GM19240 (cell line): ENCODE measurements at regions not wholly inside any gene's neighbourhood (a gene's known extent, or its start where the extent isn't known, plus 50 kb on each side); places are given as distances from the start of the nearest gene placed in this dataset.
"Not testable (repeated sequence)": the region's sequence is repeated elsewhere in the genome, so short reads cannot be mapped to it uniquely, and the experiment has no call there.

Source experiments
- DNase-seq: peaks from one replicate; pipeline ENCODE4 v3.0.0; 2011; ENCODE audit warnings: low spot score; ENCODE audit not compliant: insufficient read length

DNA sequence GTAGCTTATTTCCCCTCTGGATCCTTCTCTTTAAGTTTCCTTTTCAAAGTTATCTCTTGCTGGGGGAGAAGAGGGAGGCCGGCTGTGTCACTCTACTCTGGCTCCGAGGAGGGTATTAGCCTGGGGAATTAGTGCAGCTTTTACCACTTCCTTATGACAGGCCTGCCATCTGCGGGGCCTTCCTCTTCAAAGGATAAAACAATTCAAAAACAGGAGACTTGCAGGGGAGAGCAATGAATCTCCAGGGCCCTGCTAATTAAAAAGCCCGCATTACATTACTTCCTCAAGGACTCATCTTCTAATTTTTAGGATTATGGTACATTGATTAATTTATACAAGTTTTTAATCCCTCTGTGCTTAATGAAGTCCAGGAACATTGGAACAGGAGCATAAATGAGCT lies 190.9 kb upstream of the CDH5 start:
- DNase-seq = no peak

DNA sequence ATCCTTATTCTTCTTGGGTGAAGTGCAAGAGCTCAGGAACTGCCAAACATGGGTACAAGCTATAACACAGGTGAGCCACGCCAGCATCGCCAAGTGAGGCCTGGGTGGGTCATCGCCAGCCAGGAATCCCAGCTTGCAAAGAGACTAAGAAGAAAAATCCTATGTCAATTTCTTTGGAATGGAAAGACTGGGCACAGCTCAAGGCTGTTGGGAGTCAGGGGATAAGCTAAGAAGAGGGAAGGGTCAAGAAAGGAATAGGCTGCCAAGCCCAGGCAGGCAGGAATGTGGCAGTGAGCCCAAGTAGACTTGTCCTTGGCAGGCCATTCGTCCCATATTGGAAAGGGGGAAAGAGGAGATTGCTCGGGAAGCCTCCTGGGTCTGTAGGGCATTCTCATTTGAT lies 191.4 kb upstream of the CDH5 start:
- no peak for DNase-seq

DNA sequence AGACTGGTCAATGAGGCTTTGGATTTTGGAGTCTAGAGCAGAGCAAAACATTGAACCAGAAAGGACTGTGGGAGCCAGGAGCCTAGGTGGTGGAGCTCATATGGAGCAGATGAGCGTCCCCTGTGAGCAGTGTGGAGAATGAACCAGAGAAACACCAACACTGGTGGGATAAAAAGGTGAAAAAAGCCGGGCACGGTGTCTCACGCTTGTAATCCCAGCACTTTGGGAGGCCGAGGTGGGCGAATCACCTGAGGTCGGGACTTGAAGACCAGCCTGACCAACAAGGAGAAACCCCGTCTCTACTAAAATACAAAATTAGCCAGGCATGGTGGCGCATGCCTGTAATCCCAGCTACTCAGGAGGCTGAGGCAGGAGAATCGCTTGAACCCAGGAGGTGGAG lies 192.7 kb upstream of the CDH5 start:
- not testable (repeated sequence) for DNase-seq

DNA sequence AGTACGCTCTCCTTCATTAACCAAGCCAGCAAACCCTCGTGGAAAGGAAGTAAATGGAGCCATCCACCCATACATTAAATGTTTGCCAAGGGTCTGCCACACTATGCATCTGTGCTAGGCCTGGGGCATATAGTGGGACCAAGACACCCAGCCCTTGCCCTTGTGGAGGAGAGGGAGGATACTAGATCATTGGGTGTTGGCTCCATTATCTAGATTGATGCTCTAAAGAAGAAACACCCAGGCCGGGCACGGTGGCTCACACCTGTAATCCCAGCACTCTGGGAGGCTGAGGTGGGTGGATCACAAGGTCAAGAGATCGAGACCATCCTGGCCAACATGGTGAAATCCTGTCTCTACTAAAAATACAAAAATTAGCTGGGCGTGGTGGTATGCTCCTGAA lies 193.3 kb upstream of the CDH5 start:
- not testable (repeated sequence) for DNase-seq

DNA sequence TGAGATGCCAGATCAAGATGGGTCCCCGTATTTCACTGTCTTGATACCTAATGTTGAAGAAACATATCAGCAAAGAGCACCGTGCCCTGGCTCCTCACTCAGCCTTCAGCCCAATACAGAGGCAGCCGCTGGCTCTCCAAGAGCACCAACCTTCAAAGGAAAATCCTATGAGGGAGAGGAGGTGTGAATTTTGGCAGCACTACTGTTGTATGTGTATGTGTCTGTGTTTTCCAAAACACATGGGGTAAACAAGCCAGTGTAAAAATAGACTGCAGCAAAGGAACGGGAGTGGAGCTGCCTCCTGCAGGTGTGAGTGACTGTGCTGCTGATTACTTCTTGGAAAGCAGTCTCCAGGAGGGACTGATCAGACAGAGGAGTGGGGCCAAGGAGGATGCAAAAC lies 194.0 kb upstream of the CDH5 start:
- DNase-seq = no peak

DNA sequence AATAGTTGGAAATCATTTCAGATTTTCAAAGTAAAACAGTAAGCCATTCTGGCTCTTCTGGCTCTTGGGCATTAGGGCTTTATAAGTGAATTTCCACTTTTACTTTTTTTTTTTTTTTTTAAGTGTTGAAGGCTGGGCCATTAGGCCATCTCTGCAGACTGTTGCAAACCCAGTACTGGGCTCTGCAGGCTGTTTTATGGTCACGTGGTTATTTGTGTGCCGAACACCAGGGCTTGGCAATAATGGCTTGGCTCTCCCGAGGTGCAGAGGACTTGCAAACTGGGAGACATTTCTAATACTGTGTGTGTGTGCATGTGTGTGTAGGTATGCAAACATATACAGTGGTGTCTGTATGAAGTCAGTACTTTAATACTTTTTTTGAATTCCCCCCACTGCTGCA lies 194.9 kb upstream of the CDH5 start:
- no peak for DNase-seq

DNA sequence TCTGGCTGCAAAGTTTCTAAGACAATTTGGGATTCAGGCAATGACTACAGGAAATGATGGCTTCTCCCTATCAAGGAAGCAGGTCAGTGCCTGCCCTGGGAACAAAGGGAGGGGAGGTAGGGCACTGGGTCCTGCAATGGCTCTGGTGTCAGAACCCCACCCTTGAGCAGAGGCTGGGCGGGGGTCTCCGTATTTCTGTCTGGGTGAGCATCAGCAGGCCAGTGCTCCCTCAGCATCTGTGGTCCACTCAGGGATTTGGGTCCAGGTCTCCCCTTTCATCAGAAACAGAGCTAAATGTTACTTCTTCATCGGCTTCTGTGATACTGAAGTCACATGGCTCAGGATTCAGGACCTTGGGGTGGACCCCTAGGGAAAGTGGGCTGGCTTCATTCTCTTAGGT lies 195.5 kb upstream of the CDH5 start:
- no peak for DNase-seq

DNA sequence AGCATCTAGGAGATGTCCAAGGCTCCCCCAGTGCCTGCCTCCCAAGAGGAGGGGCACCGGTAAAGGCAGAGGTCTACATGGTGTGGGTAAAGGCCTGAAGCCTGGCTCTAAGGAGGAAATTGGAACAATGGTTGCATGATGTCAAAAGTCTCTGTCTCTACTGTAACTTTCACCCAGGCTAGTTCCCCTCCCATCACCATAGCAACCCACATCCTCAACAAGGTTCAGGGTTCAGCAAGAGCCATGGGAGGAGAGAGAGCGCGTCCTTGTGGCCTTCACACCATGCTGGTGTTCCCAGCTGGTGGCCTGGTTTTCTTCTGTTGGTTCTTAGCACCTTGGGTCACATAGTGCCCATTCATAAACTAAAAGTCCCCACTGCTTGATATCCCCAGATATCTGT lies 196.7 kb upstream of the CDH5 start:
- no peak for DNase-seq

DNA sequence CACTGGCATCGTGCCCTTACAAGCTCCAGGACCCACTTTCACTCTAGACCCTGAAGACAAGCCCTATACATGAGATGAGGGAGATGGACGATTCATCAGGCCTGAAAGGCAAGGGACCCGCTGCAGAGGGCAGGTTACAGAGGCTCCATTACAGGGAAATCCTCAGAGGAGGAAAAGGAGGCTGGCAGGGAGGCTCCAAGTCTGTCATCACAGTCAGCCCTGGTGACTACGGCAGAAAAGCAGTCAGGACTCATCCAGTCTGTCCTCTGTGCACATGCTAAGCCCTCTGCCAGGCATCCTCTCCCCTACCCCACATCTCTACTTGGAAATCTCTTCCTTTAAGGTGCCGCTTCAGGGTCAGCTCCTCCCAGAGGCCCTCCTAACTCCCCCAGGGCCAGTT lies 197.7 kb upstream of the CDH5 start:
- DNase-seq = no peak

DNA sequence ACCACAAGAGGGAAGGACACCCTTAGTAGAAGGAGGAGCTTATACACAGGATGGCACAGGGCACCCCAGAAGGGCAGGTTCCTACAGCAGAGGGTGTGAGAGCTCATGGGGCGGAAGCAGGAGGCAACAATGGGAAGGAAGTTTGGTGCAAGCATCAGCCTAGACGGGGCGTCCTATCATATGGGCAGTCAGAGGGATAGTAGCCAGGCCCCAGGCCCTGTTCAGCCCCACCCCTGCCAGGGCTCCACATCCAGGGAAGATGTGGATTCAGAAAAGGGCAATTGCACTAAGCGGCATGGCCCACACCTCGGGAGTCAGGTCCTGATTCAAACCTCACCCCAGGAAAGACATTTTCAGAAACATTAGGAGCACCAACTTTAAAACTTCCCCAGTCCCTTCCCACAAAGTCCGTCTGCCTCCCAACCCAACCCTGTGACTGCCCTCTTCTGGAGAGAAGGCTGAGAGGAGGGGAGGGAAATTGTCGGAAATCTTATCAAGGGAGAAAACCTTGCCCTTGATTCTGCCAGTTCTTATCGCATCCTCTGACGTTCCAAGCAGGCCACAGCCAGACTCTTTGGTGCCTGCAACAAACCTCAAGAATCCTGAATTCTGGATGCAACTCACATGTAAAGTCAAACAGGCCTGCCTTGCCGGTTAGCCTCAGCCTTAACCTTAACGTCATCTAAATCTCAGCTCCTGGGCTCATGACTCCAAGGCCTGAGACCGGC lies 198.8 kb upstream of the CDH5 start:
- no peak for DNase-seq

DNA sequence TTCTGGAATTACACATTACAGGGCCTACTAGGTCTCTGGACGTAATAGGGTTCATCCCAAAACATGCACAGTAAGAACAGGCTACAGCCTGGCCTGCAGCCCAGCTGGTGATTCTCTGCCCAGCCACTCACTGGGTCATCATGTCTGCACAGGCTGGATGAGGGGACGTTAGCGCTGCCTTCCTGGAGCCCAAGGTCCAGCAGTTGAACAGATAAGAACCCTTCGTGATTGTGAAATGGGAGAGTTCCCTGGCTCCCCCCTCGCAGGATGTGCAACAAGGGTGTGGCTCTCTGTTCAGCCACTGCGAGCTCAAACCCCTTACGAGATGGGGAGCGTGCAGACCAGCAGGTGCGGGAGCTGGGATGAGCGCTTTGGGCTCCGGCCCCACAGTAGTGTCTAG lies 200.0 kb upstream of the CDH5 start:
- no peak for DNase-seq

DNA sequence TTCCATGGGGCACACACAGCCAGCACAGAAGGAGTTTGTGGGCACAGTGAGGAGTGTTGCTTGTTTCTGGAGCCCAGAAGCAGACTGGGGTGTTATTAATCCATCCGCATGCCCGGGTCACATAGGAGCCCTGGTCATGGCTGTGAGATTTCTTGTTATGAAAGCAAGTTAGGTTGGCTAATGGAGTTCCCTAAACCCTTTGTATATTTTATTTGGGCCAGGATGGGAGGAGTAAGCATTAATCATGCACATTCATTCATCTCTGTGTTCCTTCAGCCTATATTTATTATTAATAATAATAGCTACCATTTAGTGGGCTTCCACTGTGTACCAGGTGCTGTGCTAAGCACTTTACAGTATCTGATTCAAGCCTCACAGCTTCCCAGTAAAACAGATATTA lies 200.6 kb upstream of the CDH5 start:
- no peak for DNase-seq

DNA sequence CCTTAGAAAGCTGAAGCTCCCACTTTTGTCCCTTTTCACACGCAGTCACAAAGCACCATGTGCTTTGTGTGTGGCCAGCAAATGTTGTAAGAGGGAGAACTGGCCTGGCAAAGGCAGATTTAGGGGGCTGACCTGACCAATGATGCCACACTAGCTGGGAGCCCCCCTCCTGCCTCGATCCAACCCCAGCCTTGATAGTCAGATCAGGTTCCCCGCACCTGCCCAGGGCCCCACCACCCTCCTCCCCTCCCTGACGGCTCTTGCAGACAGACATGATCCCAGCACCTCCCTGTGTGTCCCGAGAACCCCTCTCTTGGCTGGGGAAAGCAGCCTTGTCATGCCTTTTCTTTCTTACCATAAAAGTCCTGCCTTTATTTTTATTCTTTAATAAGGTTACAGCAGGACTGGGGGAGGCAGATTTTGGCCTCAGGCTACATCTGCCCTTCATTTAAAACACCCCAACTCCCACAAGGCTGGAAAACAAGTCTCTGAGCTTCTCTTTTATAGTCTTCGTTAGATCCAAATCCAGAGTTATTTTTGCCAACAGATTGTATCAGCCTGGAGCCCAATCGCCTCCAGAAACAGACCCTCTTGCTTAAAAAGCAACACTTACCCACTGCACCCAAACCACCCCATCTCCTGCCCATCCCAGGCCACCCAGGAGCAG lies 201.8 kb upstream of the CDH5 start:
- no peak for DNase-seq

DNA sequence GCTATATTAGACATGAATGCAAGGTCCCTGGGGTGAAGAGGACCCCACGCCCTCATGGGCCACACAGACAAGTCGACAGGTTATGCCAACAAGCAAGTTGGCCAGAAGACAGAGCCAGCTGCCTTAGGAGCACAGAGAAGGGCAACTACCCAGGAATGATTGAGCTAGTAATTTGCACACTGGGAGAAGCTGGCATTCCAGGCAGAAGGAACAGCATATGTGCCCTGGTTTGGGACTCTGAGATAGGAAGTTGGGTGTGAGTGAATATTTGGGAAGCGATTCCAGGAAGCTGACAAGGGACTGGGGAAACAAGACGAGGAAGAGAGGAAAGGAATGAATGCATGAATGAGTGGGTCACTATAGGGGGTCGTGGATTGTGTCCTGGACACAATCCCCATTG lies 203.7 kb upstream of the CDH5 start:
- no peak for DNase-seq

DNA sequence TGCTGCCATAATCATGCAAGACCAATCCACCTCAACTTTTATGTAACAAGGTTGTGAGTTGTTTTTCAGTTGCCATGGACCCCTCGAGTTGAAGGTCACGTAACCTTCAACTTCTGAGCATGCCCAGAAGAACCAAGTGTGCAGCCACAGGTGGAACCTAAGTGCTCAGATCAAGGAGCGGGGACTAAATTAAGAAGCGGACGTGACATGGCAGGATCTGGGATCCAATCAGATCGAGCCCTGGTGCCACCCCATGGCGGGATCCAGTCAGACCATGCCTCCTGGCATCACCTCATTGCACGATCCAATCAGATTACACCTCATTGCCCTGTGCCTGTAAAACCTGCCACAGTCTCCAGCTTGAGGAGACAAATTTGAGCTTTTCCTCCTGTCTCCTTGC lies 204.5 kb upstream of the CDH5 start:
- DNase-seq = no peak

DNA sequence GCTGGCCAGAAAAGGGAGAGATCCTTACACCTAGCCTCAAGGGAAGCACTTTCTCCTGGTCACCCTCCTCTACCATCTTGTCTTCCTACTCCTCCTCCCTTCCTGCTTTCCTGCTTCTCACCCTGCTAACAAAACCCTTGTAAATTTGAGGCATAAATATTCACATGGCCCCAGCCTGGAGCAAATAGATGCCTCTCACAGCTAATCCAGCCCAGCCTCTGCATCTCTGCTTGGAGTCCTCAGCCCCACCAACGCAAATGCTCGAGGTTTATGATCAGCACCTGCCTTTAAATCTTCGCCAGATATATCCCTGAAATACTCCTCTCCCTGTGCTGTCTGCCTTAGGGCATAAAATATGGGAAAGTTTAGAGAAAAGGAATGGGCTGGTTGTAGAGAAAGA lies 205.2 kb upstream of the CDH5 start:
- no peak for DNase-seq

DNA sequence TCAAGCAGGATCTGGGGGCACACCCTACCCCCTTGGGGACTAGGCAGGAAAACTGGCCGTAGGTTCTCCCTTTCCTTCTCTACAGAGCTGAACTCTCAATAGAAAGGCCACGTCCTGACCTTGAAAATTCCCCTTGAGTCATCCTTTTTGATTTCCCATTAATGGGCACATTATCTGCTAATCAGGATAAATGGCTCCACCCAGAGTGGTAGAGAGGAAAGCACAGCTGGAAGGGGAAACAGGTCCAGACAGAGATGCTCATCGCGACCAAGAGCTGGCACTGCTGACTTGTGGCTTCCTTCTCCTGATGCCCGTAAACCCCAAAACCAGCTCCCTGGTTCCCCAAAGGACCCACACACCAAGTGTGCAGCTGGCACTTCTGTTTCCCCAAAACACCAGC lies 206.5 kb upstream of the CDH5 start:
- no peak for DNase-seq

DNA sequence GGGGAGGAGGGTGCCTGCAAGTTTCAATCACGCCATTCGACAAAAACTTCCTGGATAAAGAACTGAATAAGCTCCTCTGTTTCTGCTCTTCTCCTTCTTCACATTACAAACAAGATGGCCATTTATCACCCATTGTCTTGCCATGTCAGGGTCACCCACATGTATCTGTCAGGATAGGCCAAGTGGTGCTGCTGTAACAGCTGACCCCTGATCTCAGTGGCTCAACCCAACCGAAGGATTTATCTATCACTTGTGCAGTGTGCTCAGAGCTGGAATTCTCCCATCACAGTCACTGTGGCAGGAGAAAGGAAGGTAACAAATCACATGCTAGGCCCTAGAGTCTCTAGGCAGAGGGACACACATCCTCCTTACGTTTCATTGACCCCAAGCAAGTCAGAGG lies 210.0 kb upstream of the CDH5 start:
- no peak for DNase-seq

DNA sequence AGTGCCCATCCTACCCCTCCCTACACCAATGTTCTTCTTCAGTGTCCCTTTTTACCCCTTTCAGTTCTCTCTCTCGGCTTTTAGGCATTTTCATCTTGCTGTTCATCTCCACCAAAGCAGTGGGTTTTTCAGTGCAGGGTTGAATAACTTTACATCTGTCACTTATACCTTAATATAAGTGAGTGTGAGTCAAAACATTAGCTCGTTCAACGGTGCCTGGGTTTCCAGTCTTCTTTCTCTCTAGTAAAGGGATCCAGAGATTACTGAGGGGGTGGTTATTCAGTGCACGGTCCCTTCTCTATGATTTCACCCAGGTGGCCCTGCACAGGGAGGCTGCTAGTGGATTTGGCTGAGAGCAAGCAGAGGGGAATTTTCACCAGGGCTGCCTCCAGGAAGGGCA lies 210.6 kb upstream of the CDH5 start:
- no peak for DNase-seq

DNA sequence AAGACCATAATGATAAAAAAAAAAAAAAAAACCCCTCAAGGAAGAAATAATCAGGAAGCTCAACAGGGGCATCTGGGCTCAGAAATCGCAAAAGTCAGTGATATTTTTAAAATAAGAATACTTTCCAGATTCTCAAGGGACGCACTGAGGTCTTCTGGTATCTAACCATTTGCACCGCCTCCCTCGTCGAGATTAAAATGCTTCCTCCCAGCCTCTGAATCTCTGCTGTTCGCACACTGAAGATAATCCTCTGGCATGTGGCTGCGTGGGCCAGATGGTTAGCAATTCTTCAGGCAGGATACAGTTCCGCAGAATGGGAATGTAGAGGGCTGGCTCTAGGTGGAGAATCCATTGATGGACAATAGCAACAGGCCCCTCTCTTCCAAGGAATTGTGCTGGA lies 211.7 kb upstream of the CDH5 start:
- no peak for DNase-seq

DNA sequence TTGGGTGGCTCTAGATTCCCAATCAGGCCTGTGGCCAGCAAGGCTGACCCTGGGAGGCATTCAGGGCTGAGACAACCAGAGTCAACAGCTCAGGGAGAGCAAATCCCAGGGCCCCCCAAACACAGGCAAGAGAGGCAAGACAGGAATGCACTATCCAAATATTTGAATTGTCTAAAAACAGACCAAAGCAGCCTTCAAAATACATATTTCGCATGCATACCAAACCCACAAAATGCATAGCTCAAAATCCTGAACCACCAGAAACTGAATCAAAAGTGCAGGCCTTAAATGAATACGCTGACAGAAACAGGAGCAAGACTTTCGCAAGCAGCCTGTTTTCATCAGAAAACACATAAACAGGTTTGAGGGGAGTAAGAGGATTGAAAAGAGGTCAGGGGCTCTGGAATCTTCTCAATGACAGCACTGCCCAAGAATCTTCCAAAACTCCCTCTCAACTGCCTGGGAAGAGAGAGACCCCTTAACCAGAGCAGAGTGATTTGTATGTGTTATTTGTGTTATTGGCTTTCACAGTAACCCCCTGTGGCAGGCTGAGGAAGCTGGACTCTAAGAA lies 213.6 kb upstream of the CDH5 start:
- no peak for DNase-seq

DNA sequence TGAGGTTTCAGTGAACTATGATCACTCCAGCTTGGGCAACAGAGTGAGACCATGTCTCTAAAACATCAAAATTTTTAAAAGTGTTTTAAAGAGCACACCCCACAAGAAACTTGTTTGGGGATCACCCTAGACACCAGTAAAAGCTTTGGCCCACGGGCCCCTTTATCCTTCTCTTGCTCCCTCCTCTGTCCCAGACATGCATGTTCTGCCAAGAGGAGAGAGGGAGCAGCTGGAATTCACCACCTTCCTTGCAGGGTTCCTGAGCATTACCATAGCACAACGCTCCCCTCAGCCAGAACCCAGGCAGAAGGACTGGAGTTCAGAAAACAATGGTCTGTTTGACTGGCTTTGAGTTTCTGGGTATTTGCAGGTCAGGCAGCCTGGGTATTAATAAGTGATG lies 214.3 kb upstream of the CDH5 start:
- DNase-seq = no peak
